Pons (tissue), 1 donor: ENCODE measurements at regions not wholly inside any gene's neighbourhood (a gene's known extent, or its start where the extent isn't known, plus 50 kb on each side); places are given as distances from the start of the nearest gene placed in this dataset.
A peak's percentile ranks its signal among the peaks of the same experiment; 100 is the strongest.
"Not testable (repeated sequence)": the region's sequence is repeated elsewhere in the genome, so short reads cannot be mapped to it uniquely, and the experiment has no call there.

Source experiments
- DNase-seq: peaks from one replicate; pipeline ENCODE4 v3.0.0-alpha.2; 2016; ENCODE audit warnings: low spot score

DNA sequence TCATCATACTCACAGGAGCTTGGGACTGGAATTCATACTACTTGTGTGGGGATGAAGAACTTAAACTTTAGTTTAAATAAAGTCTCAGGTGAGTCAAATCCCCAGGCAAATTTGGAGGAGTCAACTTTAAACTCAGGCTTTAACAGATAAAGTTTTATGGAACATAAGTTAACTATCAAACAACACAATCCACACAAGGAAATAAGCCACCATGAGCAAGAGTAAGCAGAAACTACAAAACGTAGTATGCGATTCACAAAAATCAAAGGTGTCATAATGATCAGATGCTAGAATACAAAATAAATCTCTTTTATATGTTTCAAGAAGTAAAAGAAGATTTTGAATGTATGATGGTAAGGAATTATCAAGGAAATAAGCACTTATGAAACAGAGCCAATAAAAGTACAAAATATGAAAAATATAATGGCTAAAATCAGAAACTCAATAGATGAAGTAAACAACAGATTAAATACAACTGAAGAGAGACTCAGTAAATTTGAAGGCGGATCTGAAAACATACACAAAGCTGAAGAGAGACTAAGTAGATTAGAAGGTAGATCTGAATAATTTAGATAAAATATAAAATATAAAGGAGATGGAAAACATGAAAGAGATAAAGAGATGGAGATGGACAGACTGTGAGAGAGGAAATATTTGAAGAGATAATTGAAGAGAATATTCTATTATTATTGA lies 97.5 kb upstream of the TWIST2 start:
- no peak for DNase-seq

DNA sequence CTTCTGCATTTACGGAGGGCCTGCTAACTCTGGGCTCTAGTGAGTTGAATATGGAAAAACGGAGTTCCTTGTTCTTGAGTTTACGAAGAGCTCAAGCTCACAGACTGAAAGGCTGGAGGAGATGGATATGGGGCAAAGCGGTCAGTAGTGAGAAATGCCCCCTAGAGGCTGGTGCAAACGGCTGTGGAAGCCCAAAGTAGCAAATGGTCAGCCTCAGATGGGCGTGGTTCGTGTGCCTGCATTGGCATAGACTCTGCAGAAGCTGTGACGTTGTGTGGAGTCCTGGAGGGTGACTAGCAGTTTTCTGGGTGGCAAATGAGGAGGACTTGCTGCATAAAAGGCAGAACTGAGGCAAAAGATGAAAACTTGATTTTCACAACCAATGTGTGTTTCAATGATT lies 93.6 kb upstream of the TWIST2 start:
- no peak for DNase-seq

GRCh38 chr2:238761868-238762267 lies 86.0 kb upstream of the TWIST2 start:
- peak; percentile 1 for DNase-seq

GRCh38 chr2:238763471-238763995 lies 84.4 kb upstream of the TWIST2 start:
- no peak for DNase-seq

DNA sequence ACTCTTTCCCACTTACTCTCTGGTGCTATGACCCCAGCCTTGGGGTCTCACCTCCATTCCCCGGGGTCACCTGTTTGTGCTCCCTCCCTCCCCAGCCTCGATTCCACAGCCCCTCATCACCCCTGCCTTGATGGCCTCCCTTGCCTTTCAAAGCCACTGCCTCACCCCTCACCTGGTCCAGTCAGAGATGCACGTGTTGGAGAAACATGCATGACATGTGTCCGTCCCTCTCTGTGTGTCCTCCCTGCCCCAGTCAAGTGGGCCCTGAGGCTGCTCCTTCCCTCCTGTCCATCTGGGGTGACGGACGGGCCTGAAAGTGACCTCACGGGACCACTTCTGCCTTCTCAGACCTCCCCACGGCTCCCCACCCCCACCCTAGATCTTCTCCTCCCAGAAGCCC lies 82.3 kb upstream of the TWIST2 start:
- no peak for DNase-seq

DNA sequence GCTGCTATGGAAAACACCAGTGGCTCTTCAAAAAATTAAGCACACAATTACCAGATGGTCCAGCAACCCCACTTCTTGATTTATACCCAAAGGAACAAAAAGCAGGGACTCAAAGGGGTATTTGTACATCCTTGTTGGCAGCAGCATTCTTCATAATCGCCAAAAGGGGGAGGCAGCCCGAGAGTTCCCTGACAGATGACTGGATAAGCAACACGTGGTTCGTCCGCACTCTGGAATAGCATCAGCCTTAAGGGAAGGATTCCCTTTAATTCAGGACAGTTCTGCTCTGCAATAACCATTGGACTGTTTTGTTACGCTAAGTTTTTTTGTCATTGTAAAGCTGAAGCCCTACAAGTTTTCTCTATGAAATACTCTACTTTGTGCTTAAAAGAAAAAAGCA lies 76.7 kb upstream of the TWIST2 start:
- peak; percentile 7 for DNase-seq

DNA sequence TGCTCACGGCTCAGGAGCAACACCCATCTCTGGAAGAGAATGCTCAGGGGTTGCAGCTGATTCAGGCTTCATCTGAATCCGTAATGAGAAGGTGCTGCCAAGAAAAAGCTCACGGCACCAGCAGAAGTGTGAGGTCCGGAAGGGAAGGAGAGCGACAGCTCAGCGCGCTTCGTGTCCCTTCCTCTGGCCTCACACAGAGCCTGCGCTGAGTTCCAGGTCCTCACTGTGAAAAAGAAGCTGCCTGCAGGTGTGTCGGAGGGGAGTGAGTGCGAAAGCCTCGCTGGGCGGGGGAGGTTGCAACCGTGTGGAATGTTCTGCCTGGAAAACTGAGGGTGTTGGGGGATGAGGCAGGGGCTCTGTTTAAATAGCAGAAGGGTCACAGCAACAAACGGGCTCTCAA lies 76.2 kb upstream of the TWIST2 start:
- no peak for DNase-seq

- DNase-seq, result no peak
Measured at GRCh38 chr2:238772635-238773297, 75.1 kb upstream of the TWIST2 start.

DNA sequence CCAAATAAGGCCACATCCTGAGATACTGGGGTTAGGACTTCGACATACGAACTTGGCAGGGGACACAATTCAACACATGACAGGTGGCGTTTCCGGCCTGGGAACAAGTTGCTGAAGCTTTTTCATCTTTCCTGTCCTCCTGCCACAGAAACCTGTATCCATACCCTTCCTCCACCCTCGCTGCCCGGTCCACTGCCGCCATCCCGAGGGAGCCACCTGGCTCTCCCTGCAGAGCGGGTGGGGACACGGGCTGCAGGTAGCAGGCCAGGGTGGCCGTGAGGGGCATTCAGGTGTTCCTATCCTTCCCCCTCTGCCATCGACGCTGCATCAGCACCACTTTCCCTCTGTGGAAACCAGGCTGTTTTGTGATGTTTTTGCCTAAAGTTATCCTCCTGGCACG lies 74.4 kb upstream of the TWIST2 start:
- DNase-seq, result no peak

DNA sequence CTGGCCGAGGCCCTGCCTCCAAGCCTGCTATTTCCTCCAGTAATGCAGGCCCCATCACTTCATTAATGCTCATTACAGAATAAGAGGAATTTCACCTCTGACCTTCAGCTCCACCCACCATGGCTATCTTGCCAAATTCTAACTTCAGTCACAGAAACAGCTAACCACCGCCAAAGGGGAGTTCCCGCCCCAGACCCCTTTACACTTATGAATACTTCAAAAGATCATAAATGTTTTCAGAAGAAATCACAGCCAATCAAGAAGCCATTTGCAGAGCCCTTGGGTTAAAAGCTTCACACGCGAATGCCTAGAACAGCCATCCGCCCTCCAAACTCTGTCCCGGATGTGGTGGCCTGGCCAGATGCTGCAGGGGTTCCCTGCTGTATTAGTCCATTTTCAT lies 73.8 kb upstream of the TWIST2 start:
- DNase-seq, result no peak

DNA sequence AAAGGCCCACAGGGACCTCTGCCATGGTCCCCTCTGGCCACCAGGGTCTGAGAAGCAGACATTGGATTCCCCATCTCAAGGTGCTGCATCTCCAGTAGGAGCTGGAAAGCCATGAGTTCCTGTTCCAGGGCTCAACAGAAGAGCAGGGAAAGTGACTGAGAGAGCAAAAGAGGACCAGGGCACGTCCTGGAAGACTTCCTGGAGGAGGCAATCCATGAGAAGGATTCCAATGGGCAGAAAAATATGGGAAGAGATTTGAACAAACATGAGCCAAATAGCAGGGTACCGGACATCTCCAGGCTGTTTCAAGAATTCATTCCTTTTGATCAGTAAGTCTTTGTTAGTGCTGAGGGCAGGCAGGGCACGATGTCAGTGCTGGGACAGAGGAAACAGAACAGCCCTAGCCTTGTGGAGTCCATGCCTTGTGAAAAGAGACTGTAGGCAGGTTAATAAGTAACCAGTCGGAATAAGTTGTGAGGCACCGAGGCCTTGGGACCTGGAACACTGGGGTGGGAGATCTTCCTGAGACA lies 72.8 kb upstream of the TWIST2 start:
- DNase-seq, result no peak

GRCh38 chr2:238775591-238775990 lies 72.3 kb upstream of the TWIST2 start:
- DNase-seq, result no peak

DNA sequence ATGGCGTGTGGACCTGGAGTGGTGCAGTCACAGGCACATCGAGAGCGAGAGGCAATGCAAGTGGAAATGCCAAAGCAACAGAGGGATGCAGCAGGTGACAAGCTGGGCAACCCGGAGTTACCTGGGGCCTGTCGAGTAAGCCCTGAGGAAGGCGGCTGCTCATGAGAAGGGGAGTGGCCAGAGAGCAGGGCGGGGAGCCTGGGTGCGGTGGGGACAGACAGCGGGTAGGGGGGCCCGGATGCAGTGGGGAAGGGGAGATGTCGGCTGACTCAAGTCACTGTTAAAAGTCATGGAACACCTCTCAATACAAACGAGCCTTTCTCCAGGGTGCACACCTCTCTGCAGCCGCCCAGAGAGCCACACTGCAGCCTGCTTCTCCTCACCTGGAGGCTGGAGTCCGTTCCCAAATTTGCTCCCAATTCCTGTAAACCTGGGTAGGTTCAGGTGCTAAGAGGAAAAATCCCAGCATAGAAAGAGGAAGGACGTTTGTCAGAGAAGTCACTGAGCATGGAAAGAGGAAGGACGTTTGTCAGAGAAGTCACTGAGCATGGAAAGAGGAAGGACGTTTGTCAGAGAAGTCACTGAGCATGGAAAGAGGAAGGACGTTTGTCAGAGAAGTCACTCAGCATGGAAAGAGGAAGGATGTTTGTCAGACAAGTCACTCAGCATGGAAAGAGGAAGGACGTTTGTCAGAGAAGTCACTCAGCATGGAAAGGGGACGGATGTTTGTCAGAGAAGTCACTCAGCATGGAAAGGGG lies 71.7 kb upstream of the TWIST2 start:
- DNase-seq, result no peak

GRCh38 chr2:238776761-238777046 lies 71.2 kb upstream of the TWIST2 start:
- DNase-seq, result not testable (repeated sequence)

DNA sequence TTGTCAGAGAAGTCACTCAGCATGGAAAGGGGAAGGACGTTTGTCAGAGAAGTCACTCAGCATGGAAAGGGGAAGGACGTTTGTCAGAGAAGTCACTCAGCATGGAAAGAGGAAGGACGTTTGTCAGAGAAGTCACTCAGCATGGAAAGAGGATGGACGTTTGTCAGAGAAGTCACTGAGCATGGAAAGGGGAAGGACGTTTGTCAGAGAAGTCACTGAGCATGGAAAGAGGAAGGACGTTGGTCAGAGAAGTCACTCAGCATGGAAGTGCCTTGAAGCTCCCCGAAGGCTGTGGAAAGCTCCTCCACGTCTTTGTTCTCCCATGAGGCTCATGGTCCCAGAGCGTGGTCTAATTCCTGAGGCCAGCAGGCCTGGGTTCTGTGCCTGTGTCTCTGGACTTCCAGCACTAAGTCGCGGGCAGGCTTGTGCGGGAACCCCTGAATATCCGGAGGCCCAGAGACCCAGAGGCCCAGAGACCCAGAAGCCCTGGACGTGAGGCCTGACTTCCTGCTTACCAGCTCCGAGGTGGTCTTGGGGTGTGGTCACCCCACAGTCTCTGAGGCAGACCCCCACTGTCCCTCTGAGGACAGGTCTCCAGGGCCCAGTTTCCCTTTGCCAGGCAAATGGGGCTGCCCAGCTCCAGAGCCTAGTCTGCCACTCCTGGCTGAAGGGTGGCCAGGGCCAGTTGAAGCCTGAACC lies 70.4 kb upstream of the TWIST2 start:
- DNase-seq, result no peak

- peak; percentile 35 for DNase-seq
Measured at GRCh38 chr2:238784671-238785527, 63.0 kb upstream of the TWIST2 start.

GRCh38 chr2:238785528-238785860 lies 62.4 kb upstream of the TWIST2 start:
- no peak for DNase-seq

DNA sequence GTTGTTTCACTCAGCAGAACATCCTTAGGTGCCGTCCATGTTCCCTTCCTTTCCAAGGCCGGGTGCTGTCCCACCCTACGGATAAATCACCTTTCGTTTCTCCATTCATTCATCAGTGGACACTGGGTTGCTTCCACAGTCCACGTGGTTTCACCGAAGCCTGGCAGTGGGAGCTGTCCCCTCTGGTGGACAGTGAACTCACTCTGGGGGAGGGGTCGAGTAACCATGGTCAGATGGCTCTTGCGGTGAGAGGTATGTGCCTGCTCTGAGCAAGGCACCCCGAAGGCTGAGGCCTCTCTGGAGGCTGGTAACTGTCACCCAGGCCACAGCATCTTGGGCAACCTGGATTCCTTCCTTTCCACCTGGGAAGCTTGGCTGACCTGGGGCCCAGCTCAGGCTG lies 61.5 kb upstream of the TWIST2 start:
- DNase-seq, result no peak

- DNase-seq, result no peak
Measured at GRCh38 chr2:238786792-238787490, 60.9 kb upstream of the TWIST2 start.

- DNase-seq, result no peak
Measured at GRCh38 chr2:238787501-238787900, 60.4 kb upstream of the TWIST2 start.

GRCh38 chr2:238789317-238789806 lies 58.5 kb upstream of the TWIST2 start:
- DNase-seq, result no peak
